ENCODE measurements at regions not wholly inside any gene's neighbourhood (a gene's known extent, or its start where the extent isn't known, plus 50 kb on each side); places are given as distances from the start of the nearest gene placed in this dataset.

GRCh38 chr15:93644595-93644994 is 555.6 kb upstream of the RGMA start:
- DNase-seq (ENCODE audit: low spot score) = no peak
- intact Hi-C loops (cut with DNase I) = no loop called here

GRCh38 chr15:93640411-93640962 is 551.5 kb upstream of the RGMA start:
- no peak for DNase-seq (ENCODE audit: low spot score)
- intact Hi-C loops (cut with DNase I) = no loop called here

- intact Hi-C loops (cut with DNase I) = no loop called here
- no peak for DNase-seq (ENCODE audit: low spot score)
These were observed 543.1 kb upstream of the RGMA start for GRCh38 chr15:93631958-93632618.

DNA sequence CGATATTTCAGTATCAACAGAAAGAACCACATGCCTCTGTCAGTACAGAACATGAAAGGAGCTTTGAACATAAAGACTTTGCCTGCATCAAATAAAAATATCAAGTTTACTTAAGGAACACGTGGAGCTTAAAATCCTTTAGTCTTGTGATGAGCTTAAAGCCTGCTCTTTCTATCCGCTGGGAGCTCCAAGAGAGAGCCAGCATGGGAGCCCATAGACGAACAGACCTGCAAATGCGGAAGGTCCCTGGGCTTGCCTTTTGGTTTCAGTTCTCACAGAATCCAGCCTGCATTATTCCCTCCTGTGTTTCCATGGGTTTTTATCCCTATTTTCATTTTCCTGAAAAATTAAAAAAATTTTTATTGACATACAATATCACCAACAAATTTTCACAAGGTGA is 530.6 kb upstream of the RGMA start:
- no peak for DNase-seq (ENCODE audit: low spot score)
- intact Hi-C loops (cut with DNase I) = no loop called here

GRCh38 chr15:93617443-93617842 is 528.4 kb upstream of the RGMA start:
- intact Hi-C loops (cut with DNase I) = no loop called here
- DNase-seq (ENCODE audit: low spot score) = no peak

GRCh38 chr15:93614386-93615104 is 525.5 kb upstream of the RGMA start:
- no peak for DNase-seq (ENCODE audit: low spot score)
- intact Hi-C loops (cut with DNase I) = no loop called here

DNA sequence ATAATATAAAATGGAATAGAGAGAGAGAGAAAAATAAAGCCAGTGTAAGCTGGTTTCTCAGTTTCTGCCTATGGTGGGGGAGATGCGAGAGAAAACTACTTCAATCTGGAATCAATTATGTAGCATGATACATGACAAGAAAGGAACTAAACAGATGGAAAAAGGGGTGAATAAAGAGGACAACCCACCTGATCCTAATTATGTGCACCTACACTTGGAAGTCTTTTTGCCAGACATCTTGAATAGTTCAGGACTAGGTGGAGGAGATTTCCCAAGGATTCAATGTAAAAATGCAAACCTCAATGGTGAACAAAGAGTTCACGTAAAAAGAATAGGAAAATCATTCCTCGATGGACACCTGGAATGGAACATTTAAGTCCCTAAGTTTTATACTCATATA is 524.4 kb upstream of the RGMA start:
- no peak for DNase-seq (ENCODE audit: low spot score)
- intact Hi-C loops (cut with DNase I) = no loop called here

- intact Hi-C loops (cut with DNase I) = no loop called here
- DNase-seq (ENCODE audit: low spot score) = no peak
These were observed 523.9 kb upstream of the RGMA start for GRCh38 chr15:93612953-93613352.

- DNase-seq (ENCODE audit: low spot score) = no peak
- intact Hi-C loops (cut with DNase I) = no loop called here
These were observed 521.9 kb upstream of the RGMA start for GRCh38 chr15:93610944-93611343.

- DNase-seq (ENCODE audit: low spot score) = no peak
- intact Hi-C loops (cut with DNase I) = no loop called here
These were observed 519.7 kb upstream of the RGMA start for GRCh38 chr15:93608643-93609148.

- intact Hi-C loops (cut with DNase I) = no loop called here
- DNase-seq (ENCODE audit: low spot score) = no peak
These were observed 514.5 kb upstream of the RGMA start for GRCh38 chr15:93603550-93603949.

GRCh38 chr15:93587059-93587521 is 498.1 kb upstream of the RGMA start:
- intact Hi-C loops (cut with DNase I) = no loop called here

GRCh38 chr15:93585012-93585411 is 496.0 kb upstream of the RGMA start:
- intact Hi-C loops (cut with DNase I) = no loop called here

More at GRCh38 chr15:93587059-93587521, 498.1 kb upstream of the RGMA start:
- no peak for DNase-seq (ENCODE audit: low spot score)

GRCh38 chr15:93583968-93584367 is 495.0 kb upstream of the RGMA start:
- intact Hi-C loops (cut with DNase I) = no loop called here
- DNase-seq (ENCODE audit: low spot score) = no peak

More at GRCh38 chr15:93585012-93585411, 496.0 kb upstream of the RGMA start:
- DNase-seq (ENCODE audit: low spot score) = no peak

GRCh38 chr15:93583552-93583951 is 494.5 kb upstream of the RGMA start:
- intact Hi-C loops (cut with DNase I) = no loop called here
- no peak for DNase-seq (ENCODE audit: low spot score)

- DNase-seq (ENCODE audit: low spot score) = no peak
- intact Hi-C loops (cut with DNase I) = no loop called here
These were observed 481.5 kb upstream of the RGMA start for GRCh38 chr15:93570527-93570926.

GRCh38 chr15:93566762-93567161 is 477.8 kb upstream of the RGMA start:
- intact Hi-C loops (cut with DNase I) = no loop called here
- no peak for DNase-seq (ENCODE audit: low spot score)

DNA sequence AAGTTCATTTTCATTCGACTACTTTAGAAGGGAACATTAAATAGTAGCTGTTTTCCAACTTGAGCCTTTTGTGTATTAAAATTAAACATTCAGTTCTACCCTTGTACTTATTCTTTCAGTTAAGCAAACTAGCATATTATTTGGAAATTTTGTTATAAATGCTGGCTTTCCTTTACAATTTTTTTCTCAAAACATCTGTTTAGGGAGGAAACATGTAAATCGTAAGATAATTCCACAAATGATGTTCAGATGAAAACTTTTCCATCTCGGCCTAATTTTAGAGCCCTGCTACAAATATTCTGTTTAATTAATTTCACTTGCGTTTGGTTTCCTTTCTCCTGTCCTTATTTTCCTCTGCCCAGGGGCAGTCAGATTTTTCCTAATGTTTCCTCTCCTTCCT is 476.2 kb upstream of the RGMA start:
- DNase-seq (ENCODE audit: low spot score) = no peak
- intact Hi-C loops (cut with DNase I) = no loop called here

- intact Hi-C loops (cut with DNase I) = no loop called here
- DNase-seq (ENCODE audit: low spot score) = no peak
These were observed 474.2 kb upstream of the RGMA start for GRCh38 chr15:93563218-93563617.

DNA sequence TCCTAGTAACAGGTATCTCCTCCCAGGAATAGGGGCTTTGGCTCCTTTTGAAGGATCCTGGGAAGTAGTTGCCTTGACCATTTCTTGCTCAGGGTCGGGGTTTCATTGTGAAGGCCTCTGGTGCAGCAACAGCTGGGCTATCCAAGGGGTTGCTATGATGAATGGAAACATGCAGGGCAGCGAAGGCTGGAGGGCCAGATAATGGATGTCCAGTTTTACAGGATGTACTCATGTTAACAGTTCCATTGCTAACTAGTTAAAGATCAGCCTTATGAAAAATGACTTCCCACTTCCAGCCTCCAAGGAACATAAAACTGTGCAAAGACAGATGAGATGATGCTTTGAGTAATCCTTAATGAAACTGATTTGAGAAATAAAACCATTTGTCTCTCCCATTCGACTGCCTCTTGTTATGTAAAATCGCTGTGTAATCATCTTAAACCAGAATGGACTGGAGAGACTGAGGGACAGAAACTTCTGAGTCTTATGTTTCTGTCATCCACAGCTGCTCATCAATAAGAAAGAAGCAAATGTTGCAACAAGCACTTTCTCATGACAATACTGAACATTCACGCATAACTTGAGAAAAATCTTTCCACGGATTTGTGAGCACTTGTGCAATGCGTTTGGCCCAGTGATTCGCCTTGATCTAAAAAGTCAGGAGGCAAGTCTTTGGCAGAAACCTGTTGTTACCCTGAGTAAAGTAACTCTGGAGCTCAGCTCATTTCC is 473.5 kb upstream of the RGMA start:
- DNase-seq (ENCODE audit: low spot score) = no peak
- intact Hi-C loops (cut with DNase I) = no loop called here
